ENCODE measurements at regions not wholly inside any gene's neighbourhood (a gene's known extent, or its start where the extent isn't known, plus 50 kb on each side); places are given as distances from the start of the nearest gene placed in this dataset.

DNA sequence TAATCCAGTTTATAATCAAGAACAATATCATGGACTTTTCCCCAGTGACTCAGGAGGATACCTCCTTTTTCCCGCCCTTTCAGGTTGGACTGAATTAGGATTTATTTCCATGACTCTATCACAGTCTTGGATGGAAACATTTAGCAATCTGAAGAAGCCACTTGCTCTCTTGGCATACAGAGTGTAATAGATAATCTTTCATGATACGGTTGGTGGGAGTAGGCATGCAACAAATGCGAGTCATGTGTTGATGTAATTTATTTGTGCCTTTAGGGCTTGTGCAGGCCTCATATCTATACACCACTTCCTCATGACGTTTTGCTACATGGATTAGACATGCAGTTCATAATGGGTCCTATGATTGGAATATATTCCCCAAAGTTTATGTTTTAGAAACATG is 54.2 kb upstream of the MCTP2 start:
- no peak for DNase-seq (ENCODE audit: low spot score)

GRCh38 chr15:94175420-94175819 is 55.9 kb upstream of the MCTP2 start:
- no peak for DNase-seq (ENCODE audit: low spot score)

- DNase-seq (ENCODE audit: low spot score): no peak
These were observed 57.0 kb upstream of the MCTP2 start for GRCh38 chr15:94174399-94174802.

GRCh38 chr15:94168250-94168649 is 63.1 kb upstream of the MCTP2 start:
- no peak for DNase-seq (ENCODE audit: low spot score)

GRCh38 chr15:94164971-94165370 is 66.4 kb upstream of the MCTP2 start:
- DNase-seq (ENCODE audit: low spot score): no peak

DNA sequence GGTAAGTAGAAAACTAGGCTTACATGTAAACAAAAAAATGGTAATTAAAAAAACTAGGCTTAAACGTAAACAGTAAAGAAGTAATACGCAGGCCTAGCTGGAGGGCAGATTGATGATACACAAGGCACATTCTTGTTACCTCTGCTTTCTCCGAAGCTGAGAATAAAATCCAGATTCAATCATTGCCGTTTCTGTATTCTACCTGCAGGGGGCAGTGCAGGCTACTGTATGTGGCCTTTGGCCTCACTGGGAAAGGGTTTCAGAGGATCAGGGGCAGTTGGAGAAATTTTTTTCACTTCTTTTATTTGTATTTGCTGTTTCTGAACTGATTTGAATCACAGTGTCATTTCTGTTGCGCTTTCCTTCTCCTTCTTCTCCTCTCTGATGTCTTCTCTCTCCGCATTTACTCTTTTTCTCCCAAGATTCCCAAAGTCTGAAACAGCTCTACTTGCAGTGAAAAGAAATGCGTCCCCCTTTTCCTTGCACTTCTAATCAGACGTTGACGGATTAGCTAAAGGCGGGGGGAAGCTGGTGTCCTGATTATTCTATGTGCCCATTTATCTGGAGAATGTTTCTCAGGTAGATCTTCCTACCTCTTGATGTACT is 67.1 kb upstream of the MCTP2 start:
- peak; percentile 63 for DNase-seq (ENCODE audit: low spot score)

DNA sequence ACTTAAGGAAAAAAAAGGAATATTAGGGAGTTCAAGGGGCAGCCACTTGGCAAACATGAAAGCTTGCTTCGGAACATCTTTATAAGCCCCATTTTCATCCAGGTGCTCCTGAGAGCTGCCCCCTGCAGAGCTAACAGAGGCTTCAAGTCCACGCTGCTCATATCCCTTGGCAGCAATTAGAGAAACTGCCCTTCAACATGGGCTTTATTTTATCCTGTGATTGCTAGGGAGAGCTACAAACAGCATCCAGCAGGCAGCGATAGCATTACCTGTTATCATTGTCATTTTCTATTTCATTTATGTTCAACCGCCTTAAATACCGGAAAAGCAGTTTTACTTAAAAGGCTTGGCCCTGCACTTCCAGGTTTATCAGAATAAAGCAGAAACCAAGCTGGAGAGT is 68.4 kb upstream of the MCTP2 start:
- no peak for DNase-seq (ENCODE audit: low spot score)

DNA sequence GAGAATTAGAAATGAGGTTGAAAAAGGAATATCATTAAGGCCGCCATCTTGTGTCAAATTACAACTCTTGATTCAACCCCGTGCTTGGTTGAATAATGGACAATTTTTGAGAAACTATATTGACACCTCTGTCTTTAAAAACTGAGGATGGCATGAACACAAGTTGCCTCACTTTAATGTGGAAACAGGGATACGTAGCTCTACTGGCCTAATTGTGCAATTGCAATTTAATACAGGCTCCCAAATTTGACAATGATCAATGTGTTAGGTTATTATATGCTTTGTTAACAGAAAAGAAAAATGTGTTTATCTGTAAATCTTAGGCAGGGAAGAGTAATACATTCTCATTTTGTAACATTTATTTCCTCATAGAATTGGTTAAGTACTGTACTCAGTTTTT is 77.1 kb upstream of the MCTP2 start:
- no peak for DNase-seq (ENCODE audit: low spot score)

- DNase-seq (ENCODE audit: low spot score): no peak
These were observed 86.3 kb upstream of the MCTP2 start for GRCh38 chr15:94145046-94145445.

DNA sequence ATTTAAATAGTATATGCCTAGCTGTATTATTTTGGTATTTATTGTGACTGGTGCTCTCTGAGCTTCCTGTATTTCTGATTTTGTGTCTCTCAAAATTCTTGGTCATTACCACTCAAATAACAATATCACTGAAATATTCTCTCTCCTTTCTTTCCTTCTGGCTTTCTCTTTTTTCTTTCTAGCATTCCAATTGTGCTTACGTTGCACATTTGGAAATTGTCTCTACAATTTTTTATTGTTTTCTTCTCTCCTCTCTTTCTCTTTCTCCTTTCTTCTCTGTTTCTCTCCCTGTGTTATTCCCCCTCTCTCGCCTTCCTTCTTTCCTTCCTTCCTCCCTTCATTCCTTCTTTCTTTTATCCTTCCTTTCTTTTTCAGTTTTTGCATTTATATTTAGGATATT is 89.6 kb upstream of the MCTP2 start:
- no peak for DNase-seq (ENCODE audit: low spot score)

DNA sequence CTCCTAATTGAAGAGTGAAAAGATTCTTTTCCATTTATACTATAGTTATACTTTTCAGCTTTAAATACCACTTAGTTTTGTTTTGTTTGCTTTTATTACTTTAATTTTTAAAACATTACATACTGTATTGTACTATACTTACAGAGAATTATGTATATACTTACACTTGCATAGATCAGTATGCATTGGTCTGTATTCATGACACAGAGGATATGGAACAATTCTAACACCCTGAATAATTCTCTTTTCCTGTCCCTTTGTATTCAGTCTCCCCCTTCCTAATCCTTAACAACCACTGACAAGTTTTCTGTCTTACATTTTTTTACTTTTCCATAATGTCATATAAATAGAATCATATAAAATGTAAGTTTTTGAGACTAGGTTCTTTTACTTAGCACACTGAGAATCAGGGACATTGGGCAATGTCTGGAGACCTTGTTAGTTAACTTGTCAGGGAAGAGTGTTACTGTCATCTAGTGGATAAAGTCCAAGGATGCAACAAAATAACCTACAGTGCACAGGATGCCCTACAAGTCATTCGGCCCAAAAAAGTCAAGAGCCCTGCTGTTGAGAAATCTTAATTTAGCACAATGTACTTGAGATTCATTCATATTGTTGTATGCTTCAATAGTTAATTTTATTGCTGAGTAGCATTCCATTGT is 95.7 kb upstream of the MCTP2 start:
- no peak for DNase-seq (ENCODE audit: low spot score)

DNA sequence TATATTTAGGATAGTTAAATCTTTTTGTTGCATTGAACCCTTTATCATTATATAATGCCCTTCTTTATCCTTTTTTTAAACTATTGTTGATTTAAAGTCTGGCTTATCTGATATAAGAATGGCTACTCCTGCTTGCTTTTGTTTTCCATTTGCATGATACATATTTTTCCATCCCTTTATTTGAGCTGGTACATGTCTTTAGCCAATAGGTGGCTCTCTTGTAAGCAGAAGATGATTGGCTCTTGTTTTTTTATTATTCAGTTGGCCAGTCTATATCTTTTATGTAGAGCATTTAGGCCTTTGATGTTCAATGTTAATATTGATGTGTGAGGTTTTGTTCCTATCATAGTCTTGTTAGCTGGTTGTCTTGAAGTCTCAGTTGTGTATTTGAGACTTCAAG is 99.5 kb upstream of the MCTP2 start:
- DNase-seq (ENCODE audit: low spot score): no peak

- no peak for DNase-seq (ENCODE audit: low spot score)
These were observed 100.9 kb upstream of the MCTP2 start for GRCh38 chr15:94130504-94130903.

GRCh38 chr15:94127006-94127405 is 104.4 kb upstream of the MCTP2 start:
- no peak for DNase-seq (ENCODE audit: low spot score)

DNA sequence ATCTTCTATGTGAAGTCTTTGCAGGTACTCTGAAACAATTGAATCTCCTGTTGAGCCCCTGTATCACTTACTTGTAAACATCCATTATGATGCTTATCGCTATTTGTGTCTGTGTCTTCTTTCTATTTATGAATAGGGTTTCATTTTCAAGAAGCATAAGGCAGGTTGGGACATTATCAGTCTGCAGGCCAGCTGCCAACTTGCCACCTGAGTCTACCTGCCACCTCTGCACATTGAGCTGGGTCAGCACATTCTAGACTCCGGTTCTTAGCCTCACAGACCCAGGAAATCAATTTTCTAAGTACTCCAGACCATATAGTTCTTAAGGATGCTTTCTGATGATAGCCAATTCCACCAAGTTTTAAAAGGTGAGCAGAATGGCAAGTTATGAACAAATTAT is 105.7 kb upstream of the MCTP2 start:
- no peak for DNase-seq (ENCODE audit: low spot score)

DNA sequence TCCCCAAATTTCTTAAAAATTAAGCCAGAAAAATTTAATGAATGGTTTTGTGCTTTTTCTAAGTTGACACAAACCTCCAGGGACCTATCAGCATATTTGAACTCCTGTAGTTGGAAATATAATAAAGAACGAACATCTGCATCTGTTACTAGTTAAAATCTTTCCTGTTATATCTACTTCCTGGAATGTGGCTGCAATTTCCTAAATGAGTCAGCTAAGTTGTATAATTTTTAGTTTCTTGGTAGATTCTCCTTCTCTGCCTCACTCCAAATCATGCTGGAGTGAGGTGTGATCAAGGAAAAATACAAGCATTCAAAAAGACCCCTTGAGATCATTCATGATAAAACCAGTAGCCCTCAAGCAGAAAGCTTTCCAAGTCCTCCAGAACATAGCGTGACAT is 106.2 kb upstream of the MCTP2 start:
- DNase-seq (ENCODE audit: low spot score): no peak

GRCh38 chr15:94122516-94122915 is 108.8 kb upstream of the MCTP2 start:
- no peak for DNase-seq (ENCODE audit: low spot score)

- peak; percentile 78 for DNase-seq (ENCODE audit: low spot score)
These were observed 111.2 kb upstream of the MCTP2 start for GRCh38 chr15:94119923-94120775.

GRCh38 chr15:94119298-94119811 is 112.0 kb upstream of the MCTP2 start:
- no peak for DNase-seq (ENCODE audit: low spot score)

- no peak for DNase-seq (ENCODE audit: low spot score)
These were observed 120.8 kb upstream of the MCTP2 start for GRCh38 chr15:94110476-94111130.

- DNase-seq (ENCODE audit: low spot score): no peak
These were observed 123.7 kb upstream of the MCTP2 start for GRCh38 chr15:94107652-94108051.

GRCh38 chr15:94105760-94106159 is 125.6 kb upstream of the MCTP2 start:
- no peak for DNase-seq (ENCODE audit: low spot score)
